WTC11 (cell line): ENCODE measurements at regions not wholly inside any gene's neighbourhood (a gene's known extent, or its start where the extent isn't known, plus 50 kb on each side); places are given as distances from the start of the nearest gene placed in this dataset.

Experiments used
- ATAC-seq: fragments of 200-7000 bp; cut with Tn5 transposase; 2 replicates; pipeline ENCODE4 v1.10.0; 2021; ENCODE audit warnings: mild to moderate bottlenecking, moderate library complexity
- CTCF ChIA-PET: fragments of 300-600 bp; sonication (Branson Sonifier 250); formaldehyde crosslinking; loops from one replicate; lab custom pipeline; 2021; ENCODE audit warnings: antibody characterized with exemption; lab: Charles Lee
- POLR2A ChIA-PET: fragments of 350-600 bp; sonication (Branson Sonifier 250); formaldehyde crosslinking; loops from one replicate; lab custom pipeline; 2021; ENCODE audit warnings: antibody characterized with exemption; lab: Charles Lee
- DNase-seq: peaks from one replicate; pipeline ENCODE4 v3.0.0; 2021; ENCODE audit warnings: low spot score
- H3K27ac Mint-ChIP-seq: 2 replicates; pipeline ENCODE4 v1.8.0; 2021; ENCODE audit warnings: mixed read lengths
- H3K27me3 Mint-ChIP-seq: 2 replicates; pipeline ENCODE4 v1.8.0; 2021; ENCODE audit warnings: low read depth, mild to moderate bottlenecking, moderate library complexity, mixed read lengths
- H3K36me3 Mint-ChIP-seq: 2 replicates; pipeline ENCODE4 v1.8.0; 2021; ENCODE audit warnings: mixed read lengths
- H3K4me1 Mint-ChIP-seq: 2 replicates; pipeline ENCODE4 v1.8.0; 2022; ENCODE audit warnings: mixed read lengths
- H3K4me3 Mint-ChIP-seq: 2 replicates; pipeline ENCODE4 v1.8.0; 2021; ENCODE audit warnings: mild to moderate bottlenecking, moderate library complexity, mixed read lengths
- H3K9me3 Mint-ChIP-seq: 2 replicates; pipeline ENCODE4 v1.8.0; 2021; ENCODE audit warnings: mixed read lengths
- FOXK1 ChIP-seq: sonication (generic); formaldehyde crosslinking; IDR thresholded peaks from 2 replicates; pipeline ENCODE4 v1.8.0; 2022; ENCODE audit warnings: mild to moderate bottlenecking, moderate library complexity, missing genetic modification reagents
- JUN ChIP-seq: sonication (generic); formaldehyde crosslinking; IDR thresholded peaks from 2 replicates; pipeline ENCODE4 v1.8.0; 2023; ENCODE audit warnings: mild to moderate bottlenecking, missing genetic modification reagents
- NFE2L1 ChIP-seq: sonication (generic); formaldehyde crosslinking; IDR thresholded peaks from 2 replicates; pipeline ENCODE4 v1.8.1; 2023; ENCODE audit warnings: missing genetic modification reagents
- NR3C1 ChIP-seq: sonication (generic); formaldehyde crosslinking; conservative IDR thresholded peaks from 2 replicates; pipeline ENCODE4 v1.8.1; 2023; ENCODE audit warnings: low read depth, mild to moderate bottlenecking, missing genetic modification reagents
- TP53 ChIP-seq: sonication (generic); formaldehyde crosslinking; IDR thresholded peaks from 2 replicates; pipeline ENCODE4 v1.8.1; 2023; ENCODE audit warnings: mild to moderate bottlenecking, missing genetic modification reagents
- ZNF138 ChIP-seq: sonication (generic); formaldehyde crosslinking; conservative IDR thresholded peaks from 2 replicates; pipeline ENCODE4 v1.8.1; 2022; ENCODE audit warnings: mild to moderate bottlenecking, moderate library complexity, missing genetic modification reagents
- TF ChIP-seq, protein P1 (sequence below): sonication (generic); formaldehyde crosslinking; IDR thresholded peaks from 2 replicates; pipeline ENCODE4 v1.8.1; 2023; ENCODE audit warnings: mild to moderate bottlenecking, missing genetic modification reagents, moderate library complexity
- TF ChIP-seq, protein P2 (sequence below): sonication (generic); formaldehyde crosslinking; IDR thresholded peaks from 2 replicates; pipeline ENCODE4 v1.8.1; 2022; ENCODE audit warnings: low read depth, mild to moderate bottlenecking, moderate library complexity, missing genetic modification reagents, borderline replicate concordance
- TF ChIP-seq, protein P3 (sequence below): sonication (generic); formaldehyde crosslinking; conservative IDR thresholded peaks from 2 replicates; pipeline ENCODE4 v1.8.1; 2023; ENCODE audit warnings: mild to moderate bottlenecking, low read depth, missing genetic modification reagents, moderate library complexity
- TF ChIP-seq, protein P4 (sequence below): fragments of 250-450 bp; sonication (Bioruptor Pico); conservative IDR thresholded peaks from 2 replicates; pipeline ENCODE4 v1.9.0; 2021; ENCODE audit warnings: mild to moderate bottlenecking
- TF ChIP-seq, protein P5 (sequence below): sonication (generic); formaldehyde crosslinking; IDR thresholded peaks from 2 replicates; pipeline ENCODE4 v1.8.0; 2022; ENCODE audit warnings: mild to moderate bottlenecking, missing genetic modification reagents
- TF ChIP-seq, protein P6 (sequence below): sonication (generic); formaldehyde crosslinking; IDR thresholded peaks from 2 replicates; pipeline ENCODE4 v1.8.0; 2023; ENCODE audit warnings: missing genetic modification reagents
- TF ChIP-seq, protein P7 (sequence below): sonication (generic); formaldehyde crosslinking; IDR thresholded peaks from 2 replicates; pipeline ENCODE4 v1.8.1; 2022; ENCODE audit warnings: mild to moderate bottlenecking, moderate library complexity, missing genetic modification reagents

DNA sequence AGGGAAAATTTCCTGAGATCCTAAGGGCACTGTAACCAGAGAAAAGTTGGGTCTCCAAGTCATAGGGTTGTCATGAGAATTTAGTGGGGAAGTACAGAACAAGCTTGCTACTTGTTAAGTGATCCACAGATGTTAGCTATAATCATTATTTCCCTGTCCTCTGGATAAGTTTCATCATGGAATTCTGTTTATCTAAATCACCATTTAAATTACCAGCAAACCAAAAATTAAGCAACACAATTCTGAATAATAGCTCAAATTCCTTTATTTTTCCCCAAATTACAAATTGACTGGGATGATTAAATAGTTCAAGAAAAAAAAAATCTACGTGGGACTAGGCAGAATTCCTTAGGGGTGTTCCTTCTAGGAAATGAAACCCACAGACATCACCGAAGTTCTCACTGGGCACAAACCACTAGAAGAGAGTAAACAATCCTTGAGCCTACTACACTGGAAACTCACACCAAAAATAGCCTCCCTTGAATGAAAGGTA, 159.5 kb downstream of the COL6A3 start:
- no peaks in the 10 kb centered on the region for H3K27me3 Mint-ChIP-seq
- H3K4me3 Mint-ChIP-seq: no peak overlapping the region
- ATAC-seq: no peak
- TF ChIP-seq, protein P1, sequence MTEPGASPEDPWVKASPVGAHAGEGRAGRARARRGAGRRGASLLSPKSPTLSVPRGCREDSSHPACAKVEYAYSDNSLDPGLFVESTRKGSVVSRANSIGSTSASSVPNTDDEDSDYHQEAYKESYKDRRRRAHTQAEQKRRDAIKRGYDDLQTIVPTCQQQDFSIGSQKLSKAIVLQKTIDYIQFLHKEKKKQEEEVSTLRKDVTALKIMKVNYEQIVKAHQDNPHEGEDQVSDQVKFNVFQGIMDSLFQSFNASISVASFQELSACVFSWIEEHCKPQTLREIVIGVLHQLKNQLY: no peak
- TF ChIP-seq NFE2L1 (CRISPR knock-in tag) (no peak), NR3C1 (CRISPR knock-in tag) (no peak)
- TF ChIP-seq, protein P2, sequence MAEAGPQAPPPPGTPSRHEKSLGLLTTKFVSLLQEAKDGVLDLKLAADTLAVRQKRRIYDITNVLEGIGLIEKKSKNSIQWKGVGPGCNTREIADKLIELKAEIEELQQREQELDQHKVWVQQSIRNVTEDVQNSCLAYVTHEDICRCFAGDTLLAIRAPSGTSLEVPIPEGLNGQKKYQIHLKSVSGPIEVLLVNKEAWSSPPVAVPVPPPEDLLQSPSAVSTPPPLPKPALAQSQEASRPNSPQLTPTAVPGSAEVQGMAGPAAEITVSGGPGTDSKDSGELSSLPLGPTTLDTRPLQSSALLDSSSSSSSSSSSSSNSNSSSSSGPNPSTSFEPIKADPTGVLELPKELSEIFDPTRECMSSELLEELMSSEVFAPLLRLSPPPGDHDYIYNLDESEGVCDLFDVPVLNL: no peak
- TF ChIP-seq, all 79 proteins: peak for 0
- H3K9me3 Mint-ChIP-seq: peaks cover 3% of the 10 kb centered on the region
- DNase-seq: no peak
- ChIA-PET POLR2A (interaction anchor here (0.6 kb wide), 1 partner anchor 831 kb away, joined by 3 read pairs; no protein-coding TSS in a partner anchor), CTCF (no interaction called here)
- H3K27ac Mint-ChIP-seq: no peak overlapping the region
- 0 out of 2 replicates have a peak, but pooled peaks cover 3% of the 10 kb centered on the region for H3K36me3 Mint-ChIP-seq
- peaks cover 10% of the 10 kb centered on the region for H3K4me1 Mint-ChIP-seq

DNA sequence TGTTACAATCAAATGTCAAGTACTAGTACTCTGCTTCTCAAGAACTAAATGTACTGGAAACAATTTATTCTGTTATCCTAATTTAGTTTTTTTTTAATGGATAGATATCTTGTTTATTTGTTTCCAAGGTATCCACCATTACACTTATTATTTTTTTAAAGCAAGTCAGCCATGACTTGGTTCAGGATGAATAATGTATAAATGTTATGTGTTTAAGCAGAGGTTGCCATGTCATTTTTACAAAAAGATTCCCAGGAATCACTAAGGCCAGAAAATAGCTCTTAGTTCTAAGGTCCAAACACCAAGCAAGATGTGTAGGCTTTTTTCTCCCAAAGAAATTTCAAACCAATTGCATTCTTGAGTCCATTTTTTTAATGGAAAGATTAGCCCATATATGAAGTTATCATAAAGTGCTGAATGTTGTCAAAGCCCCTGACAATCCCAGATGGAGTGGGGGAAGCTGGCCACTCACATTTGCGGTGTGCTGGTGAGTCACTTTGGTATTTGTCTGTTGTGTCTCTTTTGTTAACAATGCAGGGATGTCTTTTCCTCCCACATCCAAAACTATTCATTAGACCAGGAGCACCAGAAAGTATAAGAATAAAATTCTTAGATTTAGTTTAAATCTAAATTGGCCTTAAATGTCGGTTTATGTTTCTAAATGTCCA, 158.9 kb downstream of the COL6A3 start:
- no peaks in the 10 kb centered on the region for H3K9me3 Mint-ChIP-seq
- H3K27me3 Mint-ChIP-seq: no peaks in the 10 kb centered on the region
- ATAC-seq (no peak), DNase-seq (no peak)
- ChIA-PET CTCF (no interaction called here), POLR2A (interaction anchor here (0.6 kb wide), 1 partner anchor 831 kb away, joined by 3 read pairs; no protein-coding TSS in a partner anchor)
- no peak overlapping the region for H3K27ac Mint-ChIP-seq
- no peak overlapping the region for H3K4me3 Mint-ChIP-seq
- TF ChIP-seq, protein P3, sequence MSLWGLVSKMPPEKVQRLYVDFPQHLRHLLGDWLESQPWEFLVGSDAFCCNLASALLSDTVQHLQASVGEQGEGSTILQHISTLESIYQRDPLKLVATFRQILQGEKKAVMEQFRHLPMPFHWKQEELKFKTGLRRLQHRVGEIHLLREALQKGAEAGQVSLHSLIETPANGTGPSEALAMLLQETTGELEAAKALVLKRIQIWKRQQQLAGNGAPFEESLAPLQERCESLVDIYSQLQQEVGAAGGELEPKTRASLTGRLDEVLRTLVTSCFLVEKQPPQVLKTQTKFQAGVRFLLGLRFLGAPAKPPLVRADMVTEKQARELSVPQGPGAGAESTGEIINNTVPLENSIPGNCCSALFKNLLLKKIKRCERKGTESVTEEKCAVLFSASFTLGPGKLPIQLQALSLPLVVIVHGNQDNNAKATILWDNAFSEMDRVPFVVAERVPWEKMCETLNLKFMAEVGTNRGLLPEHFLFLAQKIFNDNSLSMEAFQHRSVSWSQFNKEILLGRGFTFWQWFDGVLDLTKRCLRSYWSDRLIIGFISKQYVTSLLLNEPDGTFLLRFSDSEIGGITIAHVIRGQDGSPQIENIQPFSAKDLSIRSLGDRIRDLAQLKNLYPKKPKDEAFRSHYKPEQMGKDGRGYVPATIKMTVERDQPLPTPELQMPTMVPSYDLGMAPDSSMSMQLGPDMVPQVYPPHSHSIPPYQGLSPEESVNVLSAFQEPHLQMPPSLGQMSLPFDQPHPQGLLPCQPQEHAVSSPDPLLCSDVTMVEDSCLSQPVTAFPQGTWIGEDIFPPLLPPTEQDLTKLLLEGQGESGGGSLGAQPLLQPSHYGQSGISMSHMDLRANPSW (CRISPR knock-in tag): no peak
- TF ChIP-seq NFE2L1 (CRISPR knock-in tag) (no peak), ZNF138 (CRISPR knock-in tag) (no peak), TP53 (no peak), JUN (no peak), FOXK1 (CRISPR knock-in tag) (no peak)
- TF ChIP-seq, protein P4, sequence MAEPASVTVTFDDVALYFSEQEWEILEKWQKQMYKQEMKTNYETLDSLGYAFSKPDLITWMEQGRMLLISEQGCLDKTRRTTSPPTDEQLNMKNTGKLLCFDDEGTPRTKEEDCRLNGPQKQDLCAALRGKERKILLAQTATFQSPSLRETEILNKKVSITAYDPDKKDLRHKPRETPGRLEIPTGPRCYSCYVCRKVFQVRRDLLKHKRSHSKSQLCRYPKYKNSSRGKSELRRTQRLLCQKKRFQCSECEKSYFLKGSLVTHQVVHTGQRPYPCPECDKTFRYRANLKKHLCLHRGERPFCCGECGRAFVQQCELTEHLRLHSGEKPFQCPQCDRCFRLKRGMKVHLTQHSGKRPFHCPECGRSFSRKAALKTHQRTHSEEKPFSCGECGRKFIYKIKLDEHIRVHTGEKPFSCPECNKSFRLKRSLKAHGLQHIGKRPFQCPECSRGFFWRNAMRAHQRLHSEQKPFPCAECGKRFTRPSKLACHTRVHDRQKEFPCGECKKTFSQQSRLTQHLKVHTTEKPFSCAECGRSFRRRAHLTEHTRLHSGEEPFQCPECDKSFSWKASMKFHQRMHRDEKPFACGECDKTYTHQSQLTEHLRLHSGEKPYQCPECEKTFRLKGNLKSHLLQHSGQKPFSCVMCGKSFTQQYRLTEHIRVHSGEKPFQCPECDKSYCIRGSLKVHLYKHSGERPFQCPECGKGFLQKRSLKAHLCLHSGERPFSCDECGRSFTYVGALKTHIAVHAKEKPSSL (CRISPR knock-in tag): no peak
- TF ChIP-seq, protein P1: no peak
- TF ChIP-seq, protein P5, sequence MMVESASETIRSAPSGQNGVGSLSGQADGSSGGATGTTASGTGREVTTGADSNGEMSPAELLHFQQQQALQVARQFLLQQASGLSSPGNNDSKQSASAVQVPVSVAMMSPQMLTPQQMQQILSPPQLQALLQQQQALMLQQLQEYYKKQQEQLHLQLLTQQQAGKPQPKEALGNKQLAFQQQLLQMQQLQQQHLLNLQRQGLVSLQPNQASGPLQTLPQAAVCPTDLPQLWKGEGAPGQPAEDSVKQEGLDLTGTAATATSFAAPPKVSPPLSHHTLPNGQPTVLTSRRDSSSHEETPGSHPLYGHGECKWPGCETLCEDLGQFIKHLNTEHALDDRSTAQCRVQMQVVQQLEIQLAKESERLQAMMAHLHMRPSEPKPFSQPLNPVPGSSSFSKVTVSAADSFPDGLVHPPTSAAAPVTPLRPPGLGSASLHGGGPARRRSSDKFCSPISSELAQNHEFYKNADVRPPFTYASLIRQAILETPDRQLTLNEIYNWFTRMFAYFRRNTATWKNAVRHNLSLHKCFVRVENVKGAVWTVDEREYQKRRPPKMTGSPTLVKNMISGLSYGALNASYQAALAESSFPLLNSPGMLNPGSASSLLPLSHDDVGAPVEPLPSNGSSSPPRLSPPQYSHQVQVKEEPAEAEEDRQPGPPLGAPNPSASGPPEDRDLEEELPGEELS (CRISPR knock-in tag): no peak
- TF ChIP-seq, protein P6, sequence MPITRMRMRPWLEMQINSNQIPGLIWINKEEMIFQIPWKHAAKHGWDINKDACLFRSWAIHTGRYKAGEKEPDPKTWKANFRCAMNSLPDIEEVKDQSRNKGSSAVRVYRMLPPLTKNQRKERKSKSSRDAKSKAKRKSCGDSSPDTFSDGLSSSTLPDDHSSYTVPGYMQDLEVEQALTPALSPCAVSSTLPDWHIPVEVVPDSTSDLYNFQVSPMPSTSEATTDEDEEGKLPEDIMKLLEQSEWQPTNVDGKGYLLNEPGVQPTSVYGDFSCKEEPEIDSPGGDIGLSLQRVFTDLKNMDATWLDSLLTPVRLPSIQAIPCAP (CRISPR knock-in tag): no peak
- TF ChIP-seq, protein P7, sequence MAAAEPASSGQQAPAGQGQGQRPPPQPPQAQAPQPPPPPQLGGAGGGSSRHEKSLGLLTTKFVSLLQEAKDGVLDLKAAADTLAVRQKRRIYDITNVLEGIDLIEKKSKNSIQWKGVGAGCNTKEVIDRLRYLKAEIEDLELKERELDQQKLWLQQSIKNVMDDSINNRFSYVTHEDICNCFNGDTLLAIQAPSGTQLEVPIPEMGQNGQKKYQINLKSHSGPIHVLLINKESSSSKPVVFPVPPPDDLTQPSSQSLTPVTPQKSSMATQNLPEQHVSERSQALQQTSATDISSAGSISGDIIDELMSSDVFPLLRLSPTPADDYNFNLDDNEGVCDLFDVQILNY (CRISPR knock-in tag): no peak
- H3K36me3 Mint-ChIP-seq: no peaks in the 10 kb centered on the region
- peaks cover 10% of the 10 kb centered on the region for H3K4me1 Mint-ChIP-seq
